ENCODE measurements at regions not wholly inside any gene's neighbourhood (a gene's known extent, or its start where the extent isn't known, plus 50 kb on each side); places are given as distances from the start of the nearest gene placed in this dataset.

- intact Hi-C loops (cut with micrococcal nuclease): no loop called here
- Histone ChIP-seq H3K27ac (ENCODE audit: insufficient read depth, low read depth, low read length) (no peak overlapping the region), H3K79me2 (ENCODE audit: control insufficient read depth, insufficient read depth, low read length) (no peaks in the 10 kb centered on the region)
Observed at GRCh38 chr6:105793130-105793529, 293.0 kb upstream of the PRDM1 start.

More at GRCh38 chr6:105793130-105793529, 293.0 kb upstream of the PRDM1 start:
- dilution Hi-C loops (cut with MboI; ENCODE audit: extremely low pct_ligation_motif_present, low sequenced_read_pairs): no loop called here
- TF ChIP-seq EZH2 (IDR thresholded peaks at IDR 0.05; ENCODE audit: borderline replicate concordance, low read depth, low read length, severe bottlenecking): no peak
- TF ChIP-seq POLR2AphosphoS5 (IDR thresholded peaks at IDR 0.05; ENCODE audit: insufficient read depth, low read depth, low read length): no peak
- TF ChIP-seq POLR2A (IDR thresholded peaks at IDR 0.05; ENCODE audit: low read depth, low read length): no peak
- no peak for TF ChIP-seq FOS (IDR thresholded peaks at IDR 0.05; ENCODE audit: borderline replicate concordance, insufficient read depth, low read length)
- no peak for TF ChIP-seq JUN (IDR thresholded peaks at IDR 0.05; ENCODE audit: borderline replicate concordance, insufficient read depth, insufficient read length, low read depth)
- TF ChIP-seq MYC (IDR thresholded peaks at IDR 0.05; ENCODE audit: low read depth, low read length): no peak
- TF ChIP-seq MAX (IDR thresholded peaks at IDR 0.05; ENCODE audit: insufficient read depth, insufficient read length): no peak
- no peak for TF ChIP-seq GATA2 (IDR thresholded peaks at IDR 0.05; ENCODE audit: insufficient read depth, insufficient read length, low read depth, low read length)
- no peak for TF ChIP-seq CTCF (IDR thresholded peaks at IDR 0.05; ENCODE audit: extremely low read depth in 1 of 2, insufficient read depth in 1 of 2, low read depth in 1 of 2, low read length in 2 of 2)
- no peaks in the 10 kb centered on the region for H4K20me1 ChIP-seq (replicated peaks; ENCODE audit: control insufficient read depth, extremely low read depth, insufficient read depth, low read length)
- DNase-seq (ENCODE audit: low read depth, low spot score) (no peak), FAIRE-seq (no peak)
- H3K9me1 ChIP-seq (replicated peaks; ENCODE audit: control insufficient read depth, extremely low read depth, insufficient read depth, low read length): no peaks in the 10 kb centered on the region
- no peak overlapping the region for H3K4me3 ChIP-seq (replicated peaks in 1 of 3; ENCODE audit: insufficient read depth in 1 of 3, low read depth in 1 of 3, low read length in 3 of 3)
- peaks cover 0 to 2% of the 10 kb centered on the region in 2 experiments for H3K27me3 ChIP-seq (ENCODE audit: control insufficient read depth in 2 of 2, insufficient read depth in 2 of 2, low read length in 2 of 2)
- CTCF ChIA-PET: interaction anchor here (1.2 kb wide), 1 partner anchor 39 kb away, joined by 3 read pairs; no protein-coding TSS in a partner anchor
- no peak overlapping the region for H3K9ac ChIP-seq (replicated peaks; ENCODE audit: extremely low read depth, insufficient read depth, low read length)
- no peaks in the 10 kb centered on the region for H3K36me3 ChIP-seq (ENCODE audit: control insufficient read depth in 2 of 2, extremely low read depth in 1 of 2, insufficient read depth in 2 of 2, low read length in 2 of 2)
- no peaks in the 10 kb centered on the region for H3K9me3 ChIP-seq (replicated peaks; ENCODE audit: control insufficient read depth, insufficient read depth, low read length)
- H2AFZ ChIP-seq (ENCODE audit: low read depth, low read length): no peak overlapping the region
- H3K4me2 ChIP-seq (ENCODE audit: insufficient read depth, low read length): no peak overlapping the region
- BruUV-seq (replicated peaks): no TSS peak
- POLR2A ChIA-PET: no interaction called here
- H3K4me1 ChIP-seq (ENCODE audit: control insufficient read depth, extremely low read depth, insufficient read depth, low read length): no peaks in the 10 kb centered on the region
